ENCODE measurements at regions not wholly inside any gene's neighbourhood (a gene's known extent, or its start where the extent isn't known, plus 50 kb on each side); places are given as distances from the start of the nearest gene placed in this dataset.

GRCh38 chr22:49361164-49361563 lies 466.5 kb downstream of the BRD1 start:
- no peak for TF ChIP-seq POLR2AphosphoS5 (IDR thresholded peaks at IDR 0.05; ENCODE audit: borderline replicate concordance, low read depth, low read length)
- TF ChIP-seq EZH2 (IDR thresholded peaks at IDR 0.05) = no peak
